Astrocyte of the cerebellum (primary cell): ENCODE measurements at regions not wholly inside any gene's neighbourhood (a gene's known extent, or its start where the extent isn't known, plus 50 kb on each side); places are given as distances from the start of the nearest gene placed in this dataset.

Source experiments
- DNase-seq: peaks from one replicate; pipeline ENCODE4 v3.0.0-alpha.2; 2011; ENCODE audit warnings: low read depth
- H3K4me3 ChIP-seq: 2 replicates; pipeline ENCODE4 v1.5.1; 2011; ENCODE audit warnings: mild to moderate bottlenecking, low read depth, low read length, moderate library complexity
- CTCF ChIP-seq: IDR thresholded peaks from 2 replicates; pipeline ENCODE4 v1.5.1; 2012; ENCODE audit warnings: low read length, low read depth, moderate library complexity, mild to moderate bottlenecking; ENCODE audit errors: missing control alignments
- in situ Hi-C: cut with HindIII; loops from 2 replicates; pipeline ENCODE4 v1.10.0; 2017; ENCODE audit warnings: low sequenced_read_pairs

GRCh38 chr18:55149994-55150393, 190.7 kb upstream of the CCDC68 start:
- in situ Hi-C loops: no loop called here
- peak; percentile 27 for DNase-seq
- no peak overlapping the region for H3K4me3 ChIP-seq
- no peak for TF ChIP-seq CTCF

DNA sequence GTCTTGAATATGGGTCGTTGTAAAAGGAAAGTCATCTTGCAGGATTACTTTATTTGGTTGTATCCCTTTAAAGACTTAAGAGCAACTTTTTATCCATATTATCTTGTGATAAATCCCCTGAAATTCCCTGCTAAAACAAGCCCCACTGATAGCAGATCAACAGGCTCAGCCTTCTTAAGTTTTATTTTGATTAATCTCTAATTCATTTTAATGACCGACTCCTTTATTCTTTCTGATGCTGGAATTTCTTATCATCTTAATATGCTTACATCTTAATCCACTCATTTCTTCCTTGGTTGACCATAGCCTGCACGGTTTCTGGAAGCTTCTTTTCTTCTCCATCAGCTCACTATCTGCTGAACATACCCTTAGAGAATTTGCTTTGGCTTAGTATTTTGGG, 188.5 kb upstream of the CCDC68 start:
- H3K4me3 ChIP-seq: no peak overlapping the region
- no peak for DNase-seq
- in situ Hi-C loops: no loop called here
- TF ChIP-seq CTCF: no peak

DNA sequence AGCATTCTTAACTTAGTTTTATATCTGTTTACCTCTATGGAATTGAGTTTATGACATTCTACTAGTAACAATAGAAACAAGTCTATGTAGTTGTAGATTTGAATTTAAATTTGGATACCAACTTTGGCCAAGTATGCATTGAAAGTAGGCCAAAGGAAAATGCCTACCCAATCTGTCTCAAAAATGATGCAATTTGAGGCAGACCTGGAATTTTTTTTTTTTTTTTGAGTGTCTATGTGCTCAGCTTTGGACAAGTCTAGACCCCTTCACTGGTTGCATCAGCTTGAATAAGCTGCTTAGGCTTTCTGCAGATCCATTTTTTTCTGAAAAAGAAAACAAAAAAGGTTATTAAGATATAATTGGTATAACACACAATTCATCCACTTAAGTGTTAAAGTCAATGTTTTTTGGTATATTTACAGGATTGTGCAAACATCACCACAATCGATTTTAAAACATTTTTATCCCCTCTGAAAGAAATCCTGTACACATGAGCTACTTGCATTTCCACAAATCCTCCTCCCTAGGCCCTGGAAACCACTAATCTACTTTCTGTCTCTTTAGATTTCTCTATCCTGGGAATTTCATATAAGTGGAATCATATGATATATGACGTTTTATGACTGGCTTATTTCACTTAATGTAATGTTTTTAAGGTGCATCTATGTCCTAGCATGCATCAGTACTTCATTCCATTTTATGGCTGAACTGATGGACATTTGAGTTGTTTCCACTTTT, 185.1 kb upstream of the CCDC68 start:
- H3K4me3 ChIP-seq: no peak overlapping the region
- in situ Hi-C loops: no loop called here
- no peak for TF ChIP-seq CTCF
- no peak for DNase-seq

DNA sequence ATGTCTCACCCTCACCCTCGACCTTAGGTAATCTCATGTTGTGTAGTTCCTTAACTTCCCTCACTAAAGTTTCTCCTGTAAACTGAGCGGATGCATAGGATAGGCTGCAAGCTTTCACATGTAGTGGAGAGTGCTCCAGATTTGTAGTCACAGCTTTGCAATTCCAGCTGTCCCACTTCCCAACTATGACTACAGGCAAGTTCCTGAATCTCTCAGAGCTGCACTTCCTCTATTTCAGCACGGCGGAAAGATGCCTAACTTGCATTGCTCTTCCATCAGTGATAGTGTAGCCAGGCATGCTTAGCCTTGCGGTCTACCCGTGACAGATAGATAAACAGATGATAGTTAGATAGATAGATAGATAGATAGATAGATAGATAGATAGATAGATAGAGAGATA, 183.1 kb upstream of the CCDC68 start:
- TF ChIP-seq CTCF: no peak
- DNase-seq: no peak
- in situ Hi-C loops: no loop called here
- H3K4me3 ChIP-seq: no peak overlapping the region

DNA sequence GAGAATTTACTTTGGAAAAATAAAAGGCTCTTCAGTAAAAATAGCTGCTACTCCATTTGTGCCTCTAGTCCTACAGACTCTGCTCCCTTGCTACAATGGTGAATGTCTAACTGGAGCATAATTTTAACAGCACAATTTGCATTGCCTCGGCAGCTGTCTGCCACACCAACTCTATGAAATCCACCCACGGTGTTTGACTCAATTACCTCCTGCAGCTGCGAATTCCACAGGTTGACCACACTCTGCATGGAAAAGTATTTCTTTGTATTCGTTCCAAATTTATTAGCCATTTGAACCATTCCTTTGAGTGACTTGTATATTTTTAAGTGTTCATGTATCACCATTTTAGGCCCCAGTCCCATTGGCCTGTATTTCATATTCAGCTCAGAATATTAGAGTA, 182.1 kb upstream of the CCDC68 start:
- DNase-seq: peak; percentile 94
- H3K4me3 ChIP-seq: no peak overlapping the region
- in situ Hi-C loops: no loop called here
- no peak for TF ChIP-seq CTCF

- in situ Hi-C loops: no loop called here
- H3K4me3 ChIP-seq: no peak overlapping the region
- no peak for TF ChIP-seq CTCF
- no peak for DNase-seq
Measured at GRCh38 chr18:55139836-55140235, 180.6 kb upstream of the CCDC68 start.
